ENCODE measurements at regions not wholly inside any gene's neighbourhood (a gene's known extent, or its start where the extent isn't known, plus 50 kb on each side); places are given as distances from the start of the nearest gene placed in this dataset.

DNA sequence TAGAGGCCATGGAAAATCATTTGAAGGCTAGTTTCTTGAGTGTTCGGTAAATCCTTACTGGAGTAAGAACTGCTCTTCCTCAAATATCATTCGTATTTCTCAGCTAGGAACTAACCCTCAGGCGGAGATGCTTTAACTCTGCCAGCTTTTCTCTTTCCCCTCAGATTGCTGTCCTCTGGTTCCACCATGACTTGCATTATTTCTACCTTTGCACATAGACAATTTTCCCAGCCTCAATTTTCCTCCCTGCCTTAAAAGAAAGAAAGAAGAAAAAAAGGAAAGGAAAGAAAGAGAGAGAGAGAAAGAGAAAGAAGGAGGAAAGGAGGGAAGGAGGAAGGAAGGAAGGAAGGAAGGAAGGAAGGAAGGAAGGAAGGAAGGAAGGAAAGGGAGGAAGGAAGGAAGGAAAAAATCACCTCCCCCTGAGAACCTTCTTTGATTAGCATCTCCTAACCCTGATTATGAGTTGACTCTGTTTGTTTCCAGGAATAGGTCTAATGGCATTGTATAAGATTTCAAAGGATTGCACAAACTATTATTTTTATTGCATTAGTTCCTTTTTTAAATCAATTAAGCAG, 123.3 kb upstream of the FAM204A start:
- intact Hi-C loops (cut with DNase I; ENCODE audit: low total_unique reads), result no loop called here
- TF ChIP-seq, protein P1, sequence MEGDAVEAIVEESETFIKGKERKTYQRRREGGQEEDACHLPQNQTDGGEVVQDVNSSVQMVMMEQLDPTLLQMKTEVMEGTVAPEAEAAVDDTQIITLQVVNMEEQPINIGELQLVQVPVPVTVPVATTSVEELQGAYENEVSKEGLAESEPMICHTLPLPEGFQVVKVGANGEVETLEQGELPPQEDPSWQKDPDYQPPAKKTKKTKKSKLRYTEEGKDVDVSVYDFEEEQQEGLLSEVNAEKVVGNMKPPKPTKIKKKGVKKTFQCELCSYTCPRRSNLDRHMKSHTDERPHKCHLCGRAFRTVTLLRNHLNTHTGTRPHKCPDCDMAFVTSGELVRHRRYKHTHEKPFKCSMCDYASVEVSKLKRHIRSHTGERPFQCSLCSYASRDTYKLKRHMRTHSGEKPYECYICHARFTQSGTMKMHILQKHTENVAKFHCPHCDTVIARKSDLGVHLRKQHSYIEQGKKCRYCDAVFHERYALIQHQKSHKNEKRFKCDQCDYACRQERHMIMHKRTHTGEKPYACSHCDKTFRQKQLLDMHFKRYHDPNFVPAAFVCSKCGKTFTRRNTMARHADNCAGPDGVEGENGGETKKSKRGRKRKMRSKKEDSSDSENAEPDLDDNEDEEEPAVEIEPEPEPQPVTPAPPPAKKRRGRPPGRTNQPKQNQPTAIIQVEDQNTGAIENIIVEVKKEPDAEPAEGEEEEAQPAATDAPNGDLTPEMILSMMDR (IDR thresholded peaks at IDR 0.05), result no peak
- H3K36me3 ChIP-seq, result no peaks in the 10 kb centered on the region
- no peaks in the 10 kb centered on the region for H3K9me3 ChIP-seq
- H3K4me1 ChIP-seq, result no peaks in the 10 kb centered on the region
- H3K4me3 ChIP-seq, result no peak overlapping the region
- H3K27ac ChIP-seq, result no peak overlapping the region
- DNase-seq, result no peak
- peaks cover 0 to 20% of the 10 kb centered on the region in 2 donors for H3K27me3 ChIP-seq

DNA sequence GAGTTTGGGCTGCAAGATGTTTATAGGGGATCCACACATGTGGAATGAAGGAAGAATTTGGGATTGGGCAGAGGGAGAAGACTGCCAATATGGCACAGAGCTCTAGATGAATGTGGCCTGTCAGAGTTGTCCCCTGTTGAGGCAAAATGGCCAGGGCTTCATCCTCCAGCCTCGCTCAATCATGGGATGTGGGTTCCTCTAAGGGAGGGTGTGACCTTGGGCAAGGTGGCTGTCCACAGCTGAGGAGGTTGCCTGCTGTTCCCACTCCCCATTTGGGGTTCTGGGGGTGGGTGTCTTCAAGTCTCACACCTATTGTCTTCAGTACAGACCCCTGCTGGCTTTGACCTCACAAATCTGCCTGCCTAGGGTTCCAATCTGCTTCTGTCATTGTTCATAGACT, 121.6 kb upstream of the FAM204A start:
- no peak overlapping the region for H3K4me3 ChIP-seq

DNA sequence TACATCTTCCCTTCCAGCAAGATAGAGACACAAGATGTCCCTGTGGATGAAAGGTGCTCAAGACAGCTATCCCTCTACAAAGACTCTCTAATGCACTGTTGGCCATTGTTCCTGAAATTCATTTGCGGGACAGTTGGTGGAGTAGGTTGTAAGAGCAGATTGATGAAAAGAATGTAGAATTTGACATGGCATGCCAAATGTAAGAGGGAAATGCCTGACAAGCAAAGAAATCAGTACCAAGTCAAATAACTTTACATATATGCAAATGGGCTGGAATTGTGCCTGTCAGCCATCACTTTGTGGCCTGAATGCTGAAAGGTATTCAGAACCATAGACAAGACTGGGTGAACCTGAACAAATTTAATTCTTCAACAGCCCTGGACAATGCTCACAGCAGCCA, 120.3 kb upstream of the FAM204A start:
- peaks cover 0 to 14% of the 10 kb centered on the region in 2 donors for H3K27me3 ChIP-seq
- intact Hi-C loops (cut with DNase I; ENCODE audit: low total_unique reads), result no loop called here

More for the DNA sequence above, 121.6 kb upstream of the FAM204A start:
- Histone ChIP-seq H3K27ac (no peak overlapping the region), H3K27me3 (peaks cover 0 to 21% of the 10 kb centered on the region in 2 donors), H3K9me3 (no peaks in the 10 kb centered on the region), H3K4me1 (no peaks in the 10 kb centered on the region), H3K36me3 (no peaks in the 10 kb centered on the region)
- DNase-seq, result no peak
- intact Hi-C loops (cut with DNase I; ENCODE audit: low total_unique reads), result no loop called here
- TF ChIP-seq, protein P1 (IDR thresholded peaks at IDR 0.05), result no peak

DNA sequence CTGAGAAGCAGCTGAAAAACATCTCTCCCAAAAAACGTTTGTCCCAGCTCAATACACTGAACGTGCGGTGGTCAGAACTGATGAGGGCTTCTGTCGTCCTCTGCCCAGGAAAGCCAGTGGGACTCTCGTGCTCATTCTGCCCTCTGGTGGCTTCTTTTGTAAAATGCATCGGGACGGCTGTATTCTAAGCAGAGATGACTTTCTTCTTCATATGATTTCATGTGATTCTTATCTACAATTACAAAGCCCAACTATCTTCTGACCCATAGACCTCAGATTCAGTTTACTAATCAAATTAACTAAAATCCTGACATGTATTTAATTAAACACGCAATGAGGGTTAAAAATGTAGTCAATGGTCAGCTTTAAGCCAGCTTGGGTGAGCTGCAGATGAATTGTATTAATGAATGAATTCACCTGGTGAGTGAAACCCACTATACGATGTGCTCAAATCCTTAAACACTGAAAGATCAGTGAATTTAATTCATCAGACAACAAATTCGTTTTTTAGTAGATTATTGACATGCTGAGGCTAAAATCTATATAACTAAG, 117.6 kb upstream of the FAM204A start:
- Histone ChIP-seq H3K27me3 (peaks cover 0 to 14% of the 10 kb centered on the region in 2 donors), H3K9me3 (no peaks in the 10 kb centered on the region), H3K27ac (no peak overlapping the region), H3K4me1 (no peaks in the 10 kb centered on the region), H3K4me3 (no peak overlapping the region), H3K36me3 (no peaks in the 10 kb centered on the region)
- DNase-seq, result peak; percentile 61 to 68
- intact Hi-C loops (cut with DNase I; ENCODE audit: low total_unique reads), result no loop called here
- TF ChIP-seq, protein P1 (IDR thresholded peaks at IDR 0.05), result peak; percentile 53 to 66

More for the DNA sequence above, 120.3 kb upstream of the FAM204A start:
- H3K27ac ChIP-seq, result no peak overlapping the region
- H3K4me1 ChIP-seq, result no peaks in the 10 kb centered on the region
- DNase-seq, result no peak
- H3K36me3 ChIP-seq, result no peaks in the 10 kb centered on the region
- TF ChIP-seq, protein P1 (IDR thresholded peaks at IDR 0.05), result no peak
- no peak overlapping the region for H3K4me3 ChIP-seq
- H3K9me3 ChIP-seq, result no peaks in the 10 kb centered on the region

DNA sequence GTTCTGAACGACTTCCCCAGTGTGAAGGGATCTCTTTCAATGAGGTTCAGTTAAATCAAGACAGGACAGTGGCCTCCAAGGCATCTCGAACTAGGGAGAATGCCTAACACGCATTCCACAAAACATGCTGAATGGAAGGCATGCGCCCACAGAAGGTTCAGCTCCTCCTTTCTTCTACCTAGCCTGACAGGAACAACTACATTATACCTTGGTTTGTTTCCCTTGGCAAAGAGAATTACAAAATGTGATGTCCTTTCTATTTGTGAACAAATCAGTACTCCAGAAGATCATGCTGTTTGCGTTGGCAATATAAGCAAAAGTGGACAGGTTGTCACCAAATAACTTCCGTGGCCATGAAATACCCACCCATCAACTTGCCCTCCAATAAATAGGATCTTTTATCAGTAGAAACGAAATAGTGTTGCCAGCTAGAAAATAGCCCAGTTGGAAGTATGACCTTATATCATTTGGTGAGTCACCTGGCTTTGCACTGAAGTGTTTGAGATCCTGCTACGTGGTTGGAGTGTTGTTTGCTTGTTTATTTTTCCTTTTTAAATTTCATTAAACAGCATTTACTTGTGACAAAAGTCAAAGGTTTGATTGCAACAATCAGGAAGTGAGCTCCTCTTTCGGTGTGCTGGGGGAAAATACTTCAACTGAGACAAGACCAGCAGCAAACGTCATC, 117.0 kb upstream of the FAM204A start:
- intact Hi-C loops (cut with DNase I; ENCODE audit: low total_unique reads), result no loop called here
- Histone ChIP-seq H3K4me3 (no peak overlapping the region), H3K27me3 (peaks cover 0 to 14% of the 10 kb centered on the region in 2 donors), H3K27ac (no peak overlapping the region), H3K9me3 (no peaks in the 10 kb centered on the region), H3K4me1 (no peaks in the 10 kb centered on the region), H3K36me3 (no peaks in the 10 kb centered on the region)
- DNase-seq, result no peak
- TF ChIP-seq, protein P1 (IDR thresholded peaks at IDR 0.05), result no peak

All from tibial artery (tissue), 4 donors.